ENCODE measurements at regions not wholly inside any gene's neighbourhood (a gene's known extent, or its start where the extent isn't known, plus 50 kb on each side); places are given as distances from the start of the nearest gene placed in this dataset.

DNA sequence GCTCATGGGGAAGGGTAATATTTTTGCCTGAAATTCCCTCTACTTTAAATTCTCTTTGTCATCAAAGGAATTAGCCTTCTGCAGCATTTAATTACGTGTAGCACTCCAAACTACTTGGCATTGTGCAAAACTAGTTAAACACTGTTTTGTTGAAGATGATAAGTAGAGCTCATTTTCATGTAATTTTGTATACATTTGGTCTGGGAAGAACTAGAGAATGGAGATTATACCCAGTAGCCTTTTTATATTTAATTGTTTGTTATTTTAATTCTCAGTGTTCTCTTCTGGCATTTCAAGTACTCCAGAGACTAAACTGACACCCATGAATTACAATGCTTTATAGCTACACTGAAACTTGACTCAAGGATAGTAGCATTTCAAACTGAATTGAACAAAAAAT is 211.5 kb upstream of the SMIM31 start:
- intact Hi-C loops (cut with DNase I; ENCODE audit: low total_unique reads): no loop called here
- no peak for DNase-seq (ENCODE audit: low spot score in 2 of 2)
- TF ChIP-seq POLR2A (IDR thresholded peaks at IDR 0.05): no peak
- TF ChIP-seq, protein P1, sequence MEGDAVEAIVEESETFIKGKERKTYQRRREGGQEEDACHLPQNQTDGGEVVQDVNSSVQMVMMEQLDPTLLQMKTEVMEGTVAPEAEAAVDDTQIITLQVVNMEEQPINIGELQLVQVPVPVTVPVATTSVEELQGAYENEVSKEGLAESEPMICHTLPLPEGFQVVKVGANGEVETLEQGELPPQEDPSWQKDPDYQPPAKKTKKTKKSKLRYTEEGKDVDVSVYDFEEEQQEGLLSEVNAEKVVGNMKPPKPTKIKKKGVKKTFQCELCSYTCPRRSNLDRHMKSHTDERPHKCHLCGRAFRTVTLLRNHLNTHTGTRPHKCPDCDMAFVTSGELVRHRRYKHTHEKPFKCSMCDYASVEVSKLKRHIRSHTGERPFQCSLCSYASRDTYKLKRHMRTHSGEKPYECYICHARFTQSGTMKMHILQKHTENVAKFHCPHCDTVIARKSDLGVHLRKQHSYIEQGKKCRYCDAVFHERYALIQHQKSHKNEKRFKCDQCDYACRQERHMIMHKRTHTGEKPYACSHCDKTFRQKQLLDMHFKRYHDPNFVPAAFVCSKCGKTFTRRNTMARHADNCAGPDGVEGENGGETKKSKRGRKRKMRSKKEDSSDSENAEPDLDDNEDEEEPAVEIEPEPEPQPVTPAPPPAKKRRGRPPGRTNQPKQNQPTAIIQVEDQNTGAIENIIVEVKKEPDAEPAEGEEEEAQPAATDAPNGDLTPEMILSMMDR (IDR thresholded peaks at IDR 0.05): no peak
- no peak overlapping the region for H3K4me3 ChIP-seq (ENCODE audit: low read depth, poor library complexity, severe bottlenecking)
- WGBS, 2 donors: 60 to 62% methylated on average over 1 of the region's 1 CpG

DNA sequence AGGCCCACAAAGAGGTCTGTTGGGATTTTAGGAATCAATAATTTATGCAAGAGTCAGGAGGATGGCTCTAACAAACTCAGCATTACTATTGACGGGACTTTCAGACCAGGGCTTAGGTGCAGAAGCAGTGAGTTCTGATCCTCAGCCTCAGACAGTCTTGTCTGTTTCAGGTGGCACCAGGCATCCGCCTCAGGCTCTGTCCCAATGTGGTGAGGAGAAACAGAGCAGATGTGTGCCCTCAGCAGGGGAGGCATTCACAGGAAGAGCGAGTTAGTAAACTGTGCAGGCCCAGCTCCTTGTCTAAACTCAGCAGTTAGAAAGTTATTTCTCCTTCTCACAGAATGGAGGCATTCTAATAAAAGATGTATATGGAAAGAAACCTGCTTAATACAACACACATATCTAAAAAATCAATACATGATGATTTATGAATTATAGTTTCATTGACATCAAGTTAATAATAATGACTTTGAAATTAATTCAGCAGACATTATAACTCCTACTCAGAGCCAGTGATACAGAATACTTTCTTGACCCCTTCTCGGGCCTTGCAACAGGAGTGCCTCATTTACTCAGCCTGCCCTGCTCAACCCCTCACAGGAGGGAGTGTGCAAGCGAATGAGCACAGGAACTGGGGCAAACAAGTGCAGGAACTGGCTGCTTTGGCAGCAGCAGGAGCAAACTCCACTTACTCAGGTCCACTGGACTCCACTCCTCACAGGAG is 202.8 kb upstream of the SMIM31 start:
- 81 to 82% methylated on average over 5 of the region's 5 CpGs for WGBS, 2 donors
- intact Hi-C loops (cut with DNase I; ENCODE audit: low total_unique reads): no loop called here
- H3K4me3 ChIP-seq (ENCODE audit: low read depth, poor library complexity, severe bottlenecking): no peak overlapping the region
- no peak for DNase-seq (ENCODE audit: low spot score in 2 of 2)
- TF ChIP-seq, protein P1 (IDR thresholded peaks at IDR 0.05): no peak

DNA sequence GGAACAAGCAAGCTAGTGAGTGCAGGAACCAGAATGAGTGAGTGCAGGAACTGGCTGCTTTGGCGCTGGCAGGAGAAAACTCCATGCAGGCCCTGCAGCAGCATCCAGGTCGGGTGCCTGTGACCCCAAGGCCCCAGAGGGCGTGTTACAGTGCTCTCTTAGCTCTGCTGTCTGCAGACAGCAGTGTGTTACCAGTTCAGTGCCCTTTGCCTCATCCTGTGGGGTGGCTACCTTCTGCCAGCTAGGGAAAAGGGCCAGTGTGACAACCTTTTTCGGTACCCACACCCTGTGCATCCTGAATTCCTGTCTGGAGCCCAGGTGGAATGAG is 202.3 kb upstream of the SMIM31 start:
- WGBS, 2 donors: 67 to 71% methylated on average over 4 of the region's 4 CpGs
- intact Hi-C loops (cut with DNase I; ENCODE audit: low total_unique reads): no loop called here
- no peak for TF ChIP-seq POLR2A (IDR thresholded peaks at IDR 0.05)
- TF ChIP-seq, protein P1 (IDR thresholded peaks at IDR 0.05): no peak
- no peak overlapping the region for H3K4me3 ChIP-seq (ENCODE audit: low read depth, poor library complexity, severe bottlenecking)
- DNase-seq (ENCODE audit: low spot score in 2 of 2): no peak

DNA sequence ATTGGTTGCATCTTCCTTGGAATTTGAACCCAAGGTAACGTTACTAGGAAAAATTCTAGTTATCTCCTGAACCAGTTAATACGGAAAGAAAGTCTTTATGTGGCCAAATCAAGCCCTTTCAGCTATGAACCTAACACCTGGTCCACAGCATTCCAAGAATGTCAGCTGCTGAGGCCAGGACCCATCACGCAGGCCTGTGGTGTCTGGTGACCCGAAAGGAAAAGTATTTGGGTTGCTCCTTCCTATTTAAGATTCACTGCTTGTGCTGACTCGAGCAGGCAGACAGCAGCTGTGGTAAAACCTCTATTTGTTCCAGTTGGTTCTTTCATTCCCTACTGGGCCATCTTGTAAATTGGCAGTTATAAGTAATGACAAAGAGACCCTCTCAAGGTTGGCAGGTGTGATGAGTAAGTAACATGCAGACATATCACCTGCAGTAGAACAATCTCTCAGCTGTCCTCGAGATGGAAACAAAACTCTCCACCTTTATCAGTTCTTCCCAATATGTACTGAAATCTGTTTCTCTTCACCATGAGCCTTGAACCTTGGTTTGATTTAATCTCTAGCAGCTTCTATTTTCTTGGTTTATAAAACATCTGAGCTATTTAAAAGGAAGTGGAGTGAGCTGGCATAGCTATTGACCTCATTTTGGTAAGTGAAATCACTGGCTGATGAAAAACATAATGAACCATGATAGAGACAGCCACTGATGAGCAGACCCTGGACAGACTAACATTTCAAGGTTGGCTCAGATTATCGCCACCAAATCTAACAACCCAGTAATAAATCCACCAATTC is 182.1 kb upstream of the SMIM31 start:
- WGBS, 2 donors: 56 to 59% methylated on average over 7 of the region's 7 CpGs
- DNase-seq (ENCODE audit: low spot score in 2 of 2): no peak
- intact Hi-C loops (cut with DNase I; ENCODE audit: low total_unique reads): no loop called here
- TF ChIP-seq, protein P1 (IDR thresholded peaks at IDR 0.05): no peak
- no peak for TF ChIP-seq POLR2A (IDR thresholded peaks at IDR 0.05)
- H3K4me3 ChIP-seq (ENCODE audit: low read depth, poor library complexity, severe bottlenecking): no peak overlapping the region

DNA sequence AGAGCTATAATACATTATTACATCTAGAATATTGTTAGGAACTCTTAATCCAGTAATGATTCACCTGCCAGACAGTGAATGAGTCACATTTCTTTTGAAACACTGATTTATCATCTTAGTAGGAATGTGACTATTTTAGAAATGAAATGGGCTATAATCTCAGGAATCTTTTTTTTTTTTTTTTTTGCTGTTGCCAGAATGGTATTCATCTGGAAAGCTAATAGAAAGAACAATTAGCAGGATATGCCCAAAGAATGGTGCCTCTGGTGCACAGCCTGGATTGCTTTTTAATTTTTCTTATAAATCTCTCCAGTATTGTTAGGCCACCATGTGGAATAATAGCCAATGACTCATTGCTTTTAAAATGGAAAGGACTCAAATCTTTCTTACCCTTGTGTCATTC is 181.1 kb upstream of the SMIM31 start:
- intact Hi-C loops (cut with DNase I; ENCODE audit: low total_unique reads): no loop called here
- DNase-seq (ENCODE audit: low spot score in 2 of 2): no peak
- TF ChIP-seq, protein P1 (IDR thresholded peaks at IDR 0.05): no peak
- TF ChIP-seq POLR2A (IDR thresholded peaks at IDR 0.05): no peak
- no peak overlapping the region for H3K4me3 ChIP-seq (ENCODE audit: low read depth, poor library complexity, severe bottlenecking)
